ENCODE measurements at regions not wholly inside any gene's neighbourhood (a gene's known extent, or its start where the extent isn't known, plus 50 kb on each side); places are given as distances from the start of the nearest gene placed in this dataset.

- SMC1A ChIA-PET (ENCODE audit: uncharacterized antibody, unreplicated experiment) = no interaction called here
- no peaks in the 10 kb centered on the region for H3K4me1 ChIP-seq (ENCODE audit: control insufficient read depth, insufficient read depth, low read length)
- no peak overlapping the region for H3K27ac ChIP-seq (ENCODE audit: control insufficient read depth, insufficient read depth)
- no peak for ATAC-seq
- no peaks in the 10 kb centered on the region for H3K27me3 ChIP-seq (replicated peaks in 1 of 2; ENCODE audit: control insufficient read depth in 2 of 2, insufficient read depth in 2 of 2, low read length in 1 of 2)
- FAIRE-seq = no peak
- POLR2A ChIA-PET = no interaction called here
- H3K4me3 ChIP-seq = no peak overlapping the region
- no peaks in the 10 kb centered on the region for H4K20me1 ChIP-seq (ENCODE audit: control insufficient read depth, insufficient read depth)
- DNase-seq (ENCODE audit: low read depth, low spot score) = no peak
- 31% methylated on average over 2 of the region's 2 CpGs for WGBS (ENCODE audit: insufficient coverage, insufficient replicate concordance, low lambda C conversion rate, missing lambda C conversion rate)
- TF ChIP-seq RAD51 (IDR thresholded peaks at IDR 0.05) (no peak), HCFC1 (IDR thresholded peaks at IDR 0.05; ENCODE audit: low read length) (no peak), DPF2 (IDR thresholded peaks at IDR 0.05) (no peak), SUPT20H (IDR thresholded peaks at IDR 0.05; ENCODE audit: borderline replicate concordance, control insufficient read depth, low read depth, low read length) (no peak), SRF (IDR thresholded peaks at IDR 0.05; ENCODE audit: low read depth in 2 of 2, low read length in 2 of 2) (no peak), ZBTB4 (CRISPR knock-in tag; IDR thresholded peaks at IDR 0.05) (no peak), CHD2 (IDR thresholded peaks at IDR 0.05; ENCODE audit: borderline replicate concordance, low read depth, low read length) (no peak), ATF3 (IDR thresholded peaks at IDR 0.05; ENCODE audit: borderline replicate concordance, extremely low read depth, low read depth, low read length) (no peak)
- RAD21 ChIA-PET (ENCODE audit: unreplicated experiment) = no interaction called here
- H2AFZ ChIP-seq (ENCODE audit: control insufficient read depth, low read depth, low read length) = no peak overlapping the region
- intact Hi-C loops (cut with micrococcal nuclease; ENCODE audit: unreplicated experiment) (no loop called here), in situ Hi-C loops (cut with MboI) (no loop called here)
- no peaks in the 10 kb centered on the region for H3K36me3 ChIP-seq (ENCODE audit: control insufficient read depth in 2 of 2, insufficient read depth in 2 of 2, low read length in 1 of 2)
- no peak overlapping the region for H3K4me2 ChIP-seq (ENCODE audit: control insufficient read depth, insufficient read depth)
- no peaks in the 10 kb centered on the region for H3K9me3 ChIP-seq (replicated peaks; ENCODE audit: control insufficient read depth, insufficient read depth, low read length)
- no TSS peak for BruUV-seq (replicated peaks)
- H3K9ac ChIP-seq (ENCODE audit: control insufficient read depth, insufficient read depth, low read length) = no peak overlapping the region
- H3K79me2 ChIP-seq (ENCODE audit: control insufficient read depth, insufficient read depth, low read length) = no peaks in the 10 kb centered on the region
- CTCF ChIA-PET = no interaction called here
Measured at GRCh38 chr16:26742040-26742439, 324.7 kb upstream of the C16orf82 start.

Data from GM12878 (cell line).